KBM-7 (cell line): ENCODE measurements at regions not wholly inside any gene's neighbourhood (a gene's known extent, or its start where the extent isn't known, plus 50 kb on each side); places are given as distances from the start of the nearest gene placed in this dataset.

Experiments used
- DNase-seq: peaks from one replicate; pipeline ENCODE4 v3.0.0-alpha.2; 2015
- in situ Hi-C: fragments of 300-500 bp; cut with MboI; formaldehyde crosslinking; loops from 2 replicates; pipeline ENCODE4 v1.14.3; 2020; ENCODE audit warnings: low sequenced_read_pairs, low pct_unique_long_range_greater_than_20kb, mixed read lengths

DNA sequence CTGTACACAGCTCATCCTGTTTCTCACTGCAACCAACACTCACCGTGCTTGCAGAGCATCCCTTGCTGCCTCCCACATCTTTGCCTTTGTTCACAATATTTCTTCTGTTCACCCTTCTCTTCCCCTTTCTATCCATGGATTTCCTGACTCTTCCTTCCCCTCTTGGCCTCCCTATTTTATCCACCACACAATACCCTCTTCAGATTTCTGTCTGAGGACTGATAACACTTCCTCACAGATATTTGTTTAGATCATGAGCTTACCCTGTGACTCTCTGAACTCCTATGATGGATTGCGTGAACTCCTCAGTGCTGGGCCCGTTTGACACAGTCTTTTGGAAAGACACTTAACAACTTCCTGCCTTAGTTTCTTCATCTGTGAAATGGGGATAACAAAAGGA is 62.8 kb upstream of the GPR158 start:
- in situ Hi-C loops = no loop called here
- DNase-seq = no peak

DNA sequence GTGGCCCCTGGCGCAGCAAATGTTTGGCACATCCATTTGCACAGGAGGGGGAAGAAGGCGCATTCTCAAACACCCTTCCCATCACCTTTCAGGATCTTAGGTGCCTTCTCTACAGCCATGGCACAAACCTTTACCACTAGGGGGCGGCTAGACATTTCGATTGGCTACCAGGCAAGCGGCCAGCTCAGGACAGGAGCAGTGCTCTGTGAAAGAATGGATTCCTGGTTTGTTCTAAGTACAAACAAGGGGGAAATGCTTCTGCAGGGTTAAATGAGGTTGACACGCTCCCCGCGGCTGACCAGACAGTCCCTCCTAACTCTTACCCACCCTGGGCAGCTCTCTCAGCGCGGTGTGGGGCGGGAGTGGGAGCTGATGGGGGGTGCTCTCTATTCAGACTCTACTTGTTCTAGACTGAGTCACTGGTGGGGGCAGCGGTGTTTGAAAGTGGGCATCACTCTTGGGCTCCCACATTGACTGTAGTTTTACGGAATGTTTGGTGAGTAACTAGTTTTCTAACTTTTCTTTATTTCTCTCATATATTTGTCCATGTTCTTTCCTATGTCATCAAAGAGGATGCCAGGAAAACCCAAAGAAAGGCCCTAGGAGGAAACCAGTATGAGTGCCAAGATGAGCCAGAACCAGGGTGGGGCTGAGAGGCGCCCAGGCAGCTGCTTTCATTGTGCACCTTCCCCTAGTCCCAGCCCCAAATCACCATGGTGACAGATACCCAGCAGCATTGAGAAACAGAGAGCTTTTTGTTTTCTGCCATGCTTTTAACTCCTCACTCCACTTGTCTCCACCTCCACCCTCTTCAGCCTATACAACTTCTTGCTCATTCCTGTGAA is 61.4 kb upstream of the GPR158 start:
- in situ Hi-C loops = no loop called here
- peak; percentile 54 for DNase-seq

DNA sequence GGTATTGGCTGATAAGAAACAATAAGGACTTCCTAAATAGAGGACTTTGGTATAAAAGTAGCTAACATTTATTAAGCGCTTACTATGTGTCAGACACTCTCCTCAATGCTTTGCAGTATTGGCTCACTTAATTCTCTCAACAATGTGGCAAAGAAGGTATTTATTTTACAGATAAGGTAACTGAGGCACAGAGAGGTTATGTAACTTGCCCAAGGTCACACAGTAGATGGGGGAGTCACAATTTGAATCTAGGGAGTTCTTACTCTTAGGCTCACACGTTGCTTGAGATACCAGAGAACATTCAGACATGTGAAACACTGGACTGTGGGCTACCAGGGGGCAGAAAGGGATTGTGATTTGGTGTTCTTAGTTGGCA is 60.8 kb upstream of the GPR158 start:
- in situ Hi-C loops = no loop called here
- DNase-seq = no peak

DNA sequence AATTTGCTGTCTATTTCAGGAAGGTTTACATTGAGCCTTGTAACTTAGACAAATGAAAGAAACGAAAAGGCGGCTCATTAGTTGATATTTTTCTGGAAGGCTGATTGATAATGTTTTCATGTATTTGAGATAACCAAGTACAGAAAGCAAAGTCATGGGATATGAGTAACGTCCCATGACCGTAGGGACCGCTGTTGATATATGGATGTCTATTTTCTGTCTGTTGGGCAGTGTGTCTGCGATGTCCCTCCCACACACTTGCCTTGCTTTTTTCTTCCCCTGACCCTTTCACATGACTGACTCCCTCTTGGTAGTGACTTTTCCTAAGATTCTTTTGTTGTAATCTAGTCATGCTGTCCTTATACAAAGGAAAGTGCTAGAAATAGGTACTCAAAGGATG is 57.0 kb upstream of the GPR158 start:
- no peak for DNase-seq
- in situ Hi-C loops = no loop called here

DNA sequence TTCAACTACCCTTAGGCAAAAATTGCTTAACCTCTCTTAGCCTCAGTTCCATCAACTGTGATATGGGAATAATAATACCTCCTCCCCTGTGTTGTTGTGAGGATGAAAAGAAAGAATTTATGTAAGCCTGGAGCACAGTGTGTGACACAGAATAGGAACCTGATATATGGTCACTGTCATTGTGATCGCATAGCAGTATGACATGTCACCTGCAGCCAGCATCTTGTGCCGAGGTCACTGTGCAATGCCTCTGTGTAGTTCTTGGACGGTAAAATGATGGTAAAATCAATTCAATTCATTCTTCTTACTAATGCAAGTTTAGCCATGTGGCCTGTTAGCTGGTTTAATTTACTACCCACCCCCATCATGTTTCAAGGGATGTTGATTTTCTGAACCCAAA is 54.6 kb upstream of the GPR158 start:
- in situ Hi-C loops = no loop called here
- no peak for DNase-seq
